CD1c-positive myeloid dendritic cell (primary cell): ENCODE measurements at regions not wholly inside any gene's neighbourhood (a gene's known extent, or its start where the extent isn't known, plus 50 kb on each side); places are given as distances from the start of the nearest gene placed in this dataset.
"Not testable (repeated sequence)": the region's sequence is repeated elsewhere in the genome, so short reads cannot be mapped to it uniquely, and the experiment has no call there.

ENCODE experiments used
- DNase-seq: peaks from one replicate; pipeline ENCODE4 v3.0.0-alpha.2; 2016; ENCODE audit errors: extremely low spot score

GRCh38 chr18:4765401-4765800, 310.3 kb upstream of the DLGAP1 start:
- DNase-seq = no peak

- DNase-seq = no peak
Measured at GRCh38 chr18:4762330-4762729, 307.2 kb upstream of the DLGAP1 start.

DNA sequence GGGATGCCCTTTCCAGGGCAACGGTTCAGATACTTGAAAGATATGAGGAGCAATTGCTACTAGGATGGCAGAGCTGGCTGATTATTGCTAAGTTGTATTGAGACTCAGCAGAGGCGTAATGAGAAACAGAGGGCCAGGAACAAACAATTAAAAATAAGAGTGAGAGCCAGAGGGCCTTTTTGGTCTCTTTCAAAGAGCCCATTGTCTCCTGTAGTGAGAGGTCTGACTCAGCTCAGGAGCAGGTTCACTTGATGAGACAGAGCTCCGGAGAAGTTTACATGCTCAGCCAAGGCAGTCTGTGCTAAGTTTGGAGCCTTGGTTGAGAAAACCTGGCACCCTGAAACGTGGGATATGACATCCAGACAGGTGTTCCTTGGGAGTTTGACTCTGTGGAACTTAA, 303.9 kb upstream of the DLGAP1 start:
- no peak for DNase-seq

DNA sequence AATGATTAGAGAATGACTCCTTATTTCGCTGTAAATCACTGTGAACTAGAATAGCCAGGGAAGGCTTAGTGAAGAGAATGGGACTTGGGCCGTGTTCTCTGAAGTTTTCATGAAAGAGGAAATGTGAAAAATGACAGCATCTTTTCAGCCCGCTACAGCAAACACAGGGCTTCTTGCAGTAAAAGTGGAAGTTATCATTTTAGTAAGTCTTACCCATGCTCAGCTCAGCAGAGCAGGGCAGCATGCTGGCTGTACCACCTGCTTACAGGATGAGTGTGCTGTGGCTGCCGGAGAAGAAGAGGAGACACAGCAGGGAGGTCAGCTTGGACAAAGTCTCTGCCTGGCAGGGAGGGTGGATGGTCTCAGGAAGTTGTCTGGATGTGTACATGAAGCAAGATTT, 300.7 kb upstream of the DLGAP1 start:
- no peak for DNase-seq

- DNase-seq = not testable (repeated sequence)
Measured at GRCh38 chr18:4753151-4753550, 298.0 kb upstream of the DLGAP1 start.

- DNase-seq = no peak
Measured at GRCh38 chr18:4751523-4751922, 296.4 kb upstream of the DLGAP1 start.

- DNase-seq = no peak
Measured at GRCh38 chr18:4750393-4751346, 295.6 kb upstream of the DLGAP1 start.

- DNase-seq = no peak
Measured at GRCh38 chr18:4748975-4749374, 293.9 kb upstream of the DLGAP1 start.

DNA sequence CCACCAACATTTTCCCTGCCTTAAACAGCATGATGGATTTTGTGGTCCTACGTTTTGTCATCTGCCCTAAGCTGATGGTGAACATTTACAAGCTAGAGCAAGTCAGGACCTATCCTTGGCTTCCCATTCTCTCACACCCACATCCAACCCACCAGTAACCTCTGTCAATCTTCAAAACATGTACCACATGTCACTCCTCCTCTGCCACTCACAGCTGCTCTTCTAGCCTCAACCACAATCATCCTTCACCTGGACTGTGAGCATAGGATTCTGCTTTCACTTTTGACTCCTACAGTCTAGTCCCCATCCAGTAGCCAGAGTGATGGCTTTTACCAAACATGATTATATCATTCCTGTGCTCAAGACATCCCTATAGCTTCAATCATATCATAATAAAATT, 279.8 kb upstream of the DLGAP1 start:
- no peak for DNase-seq

GRCh38 chr18:4734021-4734420, 278.9 kb upstream of the DLGAP1 start:
- DNase-seq = no peak

GRCh38 chr18:4721545-4721944, 266.4 kb upstream of the DLGAP1 start:
- no peak for DNase-seq

DNA sequence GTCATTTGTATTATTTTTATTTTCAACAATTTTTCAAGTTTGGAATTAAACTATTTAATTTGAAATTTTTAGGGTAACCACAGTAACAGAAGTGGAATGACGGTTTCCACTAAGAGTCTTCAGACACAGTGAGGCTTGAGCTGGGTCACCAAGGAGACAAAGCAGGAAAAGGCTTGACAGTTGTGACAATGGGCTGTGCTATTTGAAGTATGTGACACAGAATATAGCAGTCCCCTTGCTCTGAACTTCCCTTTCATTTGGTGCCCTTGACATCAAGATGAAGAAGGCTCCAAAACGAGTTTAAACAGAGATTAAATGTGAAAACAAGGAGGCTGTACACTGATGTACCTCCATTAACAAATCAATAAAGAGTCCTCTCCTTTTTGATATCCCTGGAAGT, 265.4 kb upstream of the DLGAP1 start:
- no peak for DNase-seq

GRCh38 chr18:4705894-4706293, 250.8 kb upstream of the DLGAP1 start:
- no peak for DNase-seq

DNA sequence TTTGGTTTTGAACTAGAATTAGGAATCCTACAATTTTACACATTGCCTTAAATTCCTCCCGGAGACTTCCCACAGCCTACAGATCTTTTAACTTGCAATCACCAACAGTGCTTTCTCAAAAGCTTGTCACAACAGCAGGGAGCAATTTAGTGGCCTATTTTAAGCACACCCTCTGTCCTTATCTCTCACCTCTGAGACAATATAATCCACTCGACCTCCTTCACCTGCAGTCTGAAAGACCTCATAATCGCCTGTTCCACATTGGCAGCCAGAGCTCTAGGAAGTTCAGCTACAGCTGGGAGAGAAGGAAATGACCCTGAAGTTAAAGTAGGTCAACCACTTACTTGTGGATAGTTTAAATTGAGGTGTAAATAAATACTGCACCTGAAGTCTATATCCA, 249.7 kb upstream of the DLGAP1 start:
- no peak for DNase-seq

- DNase-seq = no peak
Measured at GRCh38 chr18:4691836-4692235, 236.7 kb upstream of the DLGAP1 start.

- not testable (repeated sequence) for DNase-seq
Measured at GRCh38 chr18:4678685-4679084, 223.6 kb upstream of the DLGAP1 start.

DNA sequence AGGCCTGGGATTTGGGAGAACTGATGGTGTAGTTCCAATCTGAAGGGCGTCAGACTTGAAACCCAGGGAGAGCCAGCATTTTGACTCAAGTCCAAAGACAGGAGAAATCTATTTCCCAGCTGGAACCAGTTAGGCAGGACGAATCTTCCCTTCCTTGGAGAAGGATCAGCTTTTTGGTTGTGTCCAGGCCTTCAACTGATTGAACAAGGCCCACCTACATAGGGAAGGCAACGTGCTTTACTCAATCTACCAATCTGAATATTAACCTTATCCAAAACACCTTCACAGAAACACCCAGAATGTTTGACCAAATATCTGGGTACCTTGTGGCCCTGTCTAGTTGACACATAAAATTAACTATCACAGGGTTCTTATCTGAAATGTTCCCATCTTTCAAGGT, 221.9 kb upstream of the DLGAP1 start:
- DNase-seq = no peak

DNA sequence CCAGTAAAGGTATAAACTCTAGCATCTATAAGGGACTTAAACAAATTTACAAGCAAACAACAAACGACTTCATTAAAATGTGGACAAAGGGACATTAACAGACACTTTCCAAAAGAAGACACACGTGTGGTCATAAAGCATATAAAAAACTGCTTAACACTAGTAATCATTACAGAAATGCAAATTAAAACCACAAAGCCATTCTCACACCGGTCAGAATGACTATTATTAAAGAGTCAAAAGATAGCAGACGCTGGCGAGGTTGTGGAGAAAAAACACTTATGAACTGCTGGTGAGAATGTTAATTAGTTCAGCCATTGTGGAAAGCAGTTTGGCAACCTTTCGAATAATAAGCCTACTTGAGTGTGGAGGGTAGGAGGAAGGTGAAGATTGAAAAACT, 217.1 kb upstream of the DLGAP1 start:
- DNase-seq = no peak

DNA sequence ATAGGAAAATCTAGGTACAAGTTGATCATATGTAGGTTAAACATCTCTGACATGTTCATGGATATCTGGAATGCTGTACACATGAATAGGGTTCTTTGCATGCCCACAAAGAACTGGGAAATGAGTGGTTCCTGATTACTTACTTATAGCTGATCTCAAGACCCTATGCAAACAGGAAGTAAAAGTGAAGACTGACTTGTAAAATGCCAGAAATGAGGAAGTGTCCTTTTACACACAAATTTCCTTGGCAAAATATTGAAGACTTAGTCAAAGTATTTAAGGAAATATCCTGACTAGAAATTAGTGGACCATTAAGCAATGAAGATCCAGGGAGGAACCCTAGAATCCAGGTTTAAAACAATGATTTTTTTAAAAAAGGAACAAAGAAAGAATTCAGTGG, 203.7 kb upstream of the DLGAP1 start:
- DNase-seq = no peak

GRCh38 chr18:4653418-4653817, 198.3 kb upstream of the DLGAP1 start:
- DNase-seq = no peak

GRCh38 chr18:4641771-4642368, 186.8 kb upstream of the DLGAP1 start:
- DNase-seq = no peak

DNA sequence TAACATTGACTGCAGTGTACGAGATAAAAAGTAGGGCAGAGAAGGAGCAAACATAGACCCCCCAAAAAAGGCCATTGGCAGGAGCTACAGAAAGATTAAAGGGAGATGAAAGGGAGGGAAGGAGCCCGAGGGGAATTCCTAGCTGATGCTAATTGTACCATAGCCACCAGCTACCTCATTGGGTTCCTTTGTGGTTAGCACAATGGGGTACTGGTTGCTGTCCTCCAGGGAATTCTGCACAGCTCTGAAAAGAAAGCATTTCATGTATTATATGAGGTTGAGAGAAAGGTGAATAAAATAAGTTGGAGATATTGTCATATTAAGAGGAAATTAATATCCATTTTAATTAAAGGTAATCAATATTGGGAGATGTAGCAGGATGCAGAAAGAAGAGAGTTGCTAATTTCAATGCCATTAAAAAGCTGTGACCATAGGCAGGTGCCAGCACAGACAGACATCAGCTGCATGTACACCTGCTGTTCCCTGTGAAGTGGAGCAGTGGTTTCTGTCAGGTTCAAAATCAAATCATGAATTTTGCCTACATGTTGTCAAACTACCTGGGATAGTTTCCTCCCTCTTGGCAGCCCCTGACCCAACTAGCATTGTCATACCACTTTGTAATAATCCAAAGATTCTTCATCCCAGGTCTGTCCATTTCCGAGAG, 185.4 kb upstream of the DLGAP1 start:
- no peak for DNase-seq
